Anterior cingulate cortex (tissue), 58 donors: ENCODE measurements at regions not wholly inside any gene's neighbourhood (a gene's known extent, or its start where the extent isn't known, plus 50 kb on each side); places are given as distances from the start of the nearest gene placed in this dataset.

ENCODE experiments used
- DNase-seq, 58 donors: peaks; one replicate each; lab custom pipeline; 2025; lab: John Stamatoyannopoulos, UW

DNA sequence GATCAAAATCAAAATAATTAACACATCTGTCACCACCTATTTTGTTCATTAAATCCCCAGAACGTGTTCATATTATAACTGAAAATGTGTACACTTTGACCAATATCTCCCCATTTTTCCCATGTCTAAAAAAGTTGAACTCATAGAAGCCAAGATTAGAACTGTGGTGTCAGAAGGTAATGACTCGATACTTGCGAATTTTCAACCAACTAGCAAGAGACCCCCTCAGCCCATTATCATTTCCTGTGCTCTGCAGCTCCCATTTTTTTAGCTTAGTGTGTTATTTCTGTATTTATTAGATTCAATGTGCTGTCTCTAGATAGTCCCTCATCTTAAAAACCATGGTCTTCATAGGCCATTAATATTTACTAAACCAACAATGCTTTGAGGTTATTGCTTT lies 248.7 kb upstream of the PIK3C3 start:
- DNase-seq: no peak

DNA sequence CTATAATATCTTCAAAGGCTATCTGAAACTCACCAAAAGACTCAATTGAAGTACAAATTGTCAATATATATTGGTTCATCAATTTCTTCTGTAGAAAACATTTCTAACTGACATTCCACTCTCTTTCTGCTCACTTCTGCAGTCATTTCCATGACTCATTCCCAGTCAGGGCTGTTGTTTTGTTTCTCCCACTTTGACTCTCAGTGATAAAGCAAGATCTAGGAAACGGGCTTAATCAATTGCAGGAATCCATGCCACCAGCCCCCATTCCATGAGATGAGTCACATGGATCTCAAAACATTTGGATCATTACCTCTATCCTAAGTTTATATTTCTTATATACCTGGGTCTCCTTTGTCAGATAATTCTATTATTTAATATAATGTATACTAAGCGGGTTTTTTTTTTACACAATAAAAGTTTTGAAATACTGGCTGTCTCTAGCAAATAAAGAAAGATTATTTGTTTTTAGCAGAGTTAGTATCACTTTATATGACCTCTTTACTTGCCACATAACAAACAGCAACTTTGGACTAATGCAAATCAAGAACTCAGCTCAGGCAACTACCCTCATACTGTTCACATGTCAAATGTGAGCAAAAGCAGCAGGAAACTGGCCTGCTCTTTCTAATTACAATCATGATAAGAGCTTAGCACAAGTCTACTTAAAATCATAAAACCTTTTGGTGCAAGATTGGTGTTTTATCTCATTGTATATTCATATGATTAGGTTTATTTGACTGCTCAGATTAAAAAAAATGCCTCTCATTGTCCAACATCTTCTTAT lies 251.1 kb upstream of the PIK3C3 start:
- DNase-seq: no peak

DNA sequence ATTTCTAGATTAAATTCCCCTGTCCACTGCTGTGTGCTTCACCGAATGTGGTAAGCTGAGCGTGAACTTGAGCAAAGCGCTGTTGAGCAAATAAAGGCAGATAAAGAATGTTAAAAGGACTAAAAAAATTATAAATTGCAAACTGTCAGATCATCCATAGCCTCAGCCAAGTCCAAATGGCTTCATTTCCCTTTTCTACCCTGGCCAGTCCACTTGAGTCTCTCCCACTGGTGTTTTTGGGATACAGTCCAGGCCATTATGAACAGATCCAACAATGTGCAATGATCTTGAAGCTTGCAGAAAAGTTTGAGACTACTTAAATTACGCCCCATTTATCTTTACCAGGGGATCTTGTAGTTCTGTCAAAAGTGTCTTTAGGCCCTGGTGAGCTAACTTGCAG lies 254.6 kb upstream of the PIK3C3 start:
- no peak for DNase-seq

DNA sequence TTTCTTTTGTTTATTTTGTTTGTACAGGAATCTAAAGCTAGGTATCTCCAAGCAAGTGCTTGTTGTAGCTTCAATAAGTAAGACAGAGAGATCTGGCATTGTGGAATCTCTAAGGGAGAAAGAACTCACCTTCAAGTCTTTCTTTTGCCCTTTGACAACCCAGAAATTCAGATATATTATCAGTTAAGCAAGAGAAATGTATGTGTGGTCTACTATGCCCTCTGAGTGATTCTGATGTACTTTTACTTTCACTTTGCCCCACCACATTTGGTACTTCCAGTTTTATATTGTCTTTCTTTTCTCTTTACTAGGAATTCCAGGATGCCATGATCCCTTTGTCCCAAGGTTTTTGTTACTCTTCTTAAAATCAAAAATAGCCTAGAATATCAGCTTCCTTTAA lies 259.6 kb upstream of the PIK3C3 start:
- no peak for DNase-seq

DNA sequence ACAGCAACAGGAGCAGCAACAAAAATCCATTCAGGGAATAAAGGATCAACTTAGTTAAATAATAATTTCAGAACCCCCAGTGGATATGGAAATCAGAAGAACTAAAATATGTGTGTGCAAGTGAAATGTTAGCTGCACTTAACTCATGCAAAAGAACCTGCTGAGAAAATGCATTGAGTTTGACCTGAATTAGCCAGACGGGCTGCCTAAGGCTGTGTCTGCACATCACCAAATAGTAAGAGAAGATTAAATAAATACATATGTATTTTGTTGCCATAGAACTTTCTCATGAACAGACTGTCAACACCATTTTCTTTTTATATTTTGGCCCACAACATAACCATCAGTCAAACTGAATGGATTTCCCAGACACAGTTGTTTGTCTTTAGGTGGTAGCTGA lies 262.0 kb upstream of the PIK3C3 start:
- no peak for DNase-seq

DNA sequence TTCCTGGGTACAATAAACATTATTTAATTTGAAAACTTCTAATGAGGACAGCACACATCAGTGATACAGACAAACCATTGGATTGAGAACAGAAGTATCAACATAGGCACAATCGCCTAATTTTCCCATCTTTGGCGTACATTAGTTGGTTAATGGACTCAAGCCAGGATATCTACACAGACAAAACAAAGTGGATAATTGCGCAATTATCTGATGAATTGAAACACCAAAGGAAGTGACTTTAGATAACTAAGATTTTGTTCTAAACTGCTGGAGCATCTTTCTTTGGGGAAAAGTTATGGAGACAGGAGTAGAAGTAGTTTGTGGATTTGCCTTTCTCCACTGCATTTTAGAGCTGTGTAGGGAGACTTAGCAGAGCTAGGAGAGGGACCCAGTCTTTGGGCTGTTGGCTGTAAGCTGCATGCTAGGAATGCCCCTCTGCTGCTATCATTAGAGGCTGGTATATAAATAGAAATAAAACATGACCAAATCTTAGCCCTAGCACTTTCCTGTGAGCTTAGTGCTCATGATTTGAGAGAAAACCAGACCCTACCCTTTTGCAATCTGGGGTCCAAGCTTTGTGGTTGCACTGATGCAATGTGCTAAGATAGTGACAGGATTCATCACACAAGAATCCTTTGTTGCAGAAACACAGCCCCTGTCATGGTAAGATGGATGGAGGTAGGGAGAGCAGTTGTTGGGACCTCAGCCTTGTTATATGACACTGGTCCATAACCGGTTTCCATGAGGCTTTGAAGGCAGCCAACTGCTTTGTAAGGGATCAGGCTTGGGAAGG lies 264.5 kb upstream of the PIK3C3 start:
- no peak for DNase-seq

DNA sequence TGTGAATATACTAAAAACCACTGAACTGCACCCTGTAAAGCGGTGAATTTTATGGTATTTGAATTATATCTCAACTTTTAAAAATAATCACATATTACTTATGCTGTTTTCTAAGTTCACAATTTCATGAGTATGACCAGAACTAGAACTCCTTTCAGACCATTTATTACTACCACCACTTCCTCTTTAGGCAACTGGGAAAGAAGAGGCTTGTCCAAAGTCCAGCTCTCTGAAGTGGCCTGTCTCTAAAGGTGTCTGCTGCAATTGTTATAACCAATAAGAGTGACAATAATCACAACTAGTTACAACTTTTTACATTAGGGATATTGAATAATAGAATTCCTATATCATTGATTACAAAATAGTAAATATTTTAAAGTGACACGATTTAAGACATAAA lies 267.9 kb upstream of the PIK3C3 start:
- DNase-seq: no peak

DNA sequence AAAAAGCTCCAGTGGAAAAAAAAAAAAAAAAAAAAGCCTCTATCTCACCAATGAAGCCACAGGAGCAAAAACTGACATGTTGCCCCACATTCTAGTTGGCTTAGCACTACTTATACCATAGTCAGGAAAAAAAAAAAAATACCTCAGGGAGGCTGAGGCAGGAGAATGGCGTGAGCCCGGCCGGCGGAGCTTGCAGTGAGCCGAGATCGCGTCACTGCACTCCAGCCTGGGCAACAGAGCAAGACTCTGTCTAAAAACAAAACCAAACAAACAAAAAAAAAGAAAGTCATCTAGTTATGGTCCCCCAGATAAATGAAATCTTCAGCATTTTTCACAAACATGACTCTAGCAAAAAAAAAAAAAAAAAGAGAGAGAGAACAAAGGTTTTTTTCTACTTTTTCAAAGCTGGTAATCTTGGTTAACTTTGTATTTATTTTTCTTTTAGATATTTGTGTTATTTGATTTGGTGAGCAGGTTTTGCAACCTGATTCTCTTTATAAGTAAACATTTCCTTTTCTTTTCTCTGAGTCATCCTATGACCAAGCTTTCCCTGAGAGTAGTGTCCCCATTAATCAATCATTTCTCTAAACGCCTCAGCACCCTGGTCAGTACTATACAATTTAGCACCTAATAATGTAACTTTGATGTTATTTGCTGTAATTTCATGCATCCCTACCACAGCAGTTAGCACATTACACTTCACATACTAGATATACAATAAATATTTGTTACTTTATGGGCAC lies 273.7 kb upstream of the PIK3C3 start:
- DNase-seq: no peak

DNA sequence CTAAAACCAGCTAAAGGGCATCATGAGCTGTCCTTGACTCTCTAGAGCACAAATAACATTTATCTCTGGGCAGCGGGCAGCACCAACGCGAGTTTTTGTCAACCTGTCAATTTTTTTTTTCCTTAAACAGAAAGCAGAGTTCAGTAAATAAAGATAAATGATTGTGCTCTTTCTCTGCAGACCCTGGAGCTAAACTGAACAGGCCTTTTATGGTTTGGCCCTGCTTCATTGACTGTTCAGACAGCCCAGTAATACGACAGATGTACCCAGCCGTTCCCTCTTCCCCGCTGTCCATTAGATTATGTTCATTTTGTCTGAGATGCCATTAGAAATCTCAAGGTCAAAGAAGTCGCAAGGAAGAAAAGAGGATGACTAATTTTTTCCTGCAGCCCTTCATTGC lies 280.5 kb upstream of the PIK3C3 start:
- no peak for DNase-seq

DNA sequence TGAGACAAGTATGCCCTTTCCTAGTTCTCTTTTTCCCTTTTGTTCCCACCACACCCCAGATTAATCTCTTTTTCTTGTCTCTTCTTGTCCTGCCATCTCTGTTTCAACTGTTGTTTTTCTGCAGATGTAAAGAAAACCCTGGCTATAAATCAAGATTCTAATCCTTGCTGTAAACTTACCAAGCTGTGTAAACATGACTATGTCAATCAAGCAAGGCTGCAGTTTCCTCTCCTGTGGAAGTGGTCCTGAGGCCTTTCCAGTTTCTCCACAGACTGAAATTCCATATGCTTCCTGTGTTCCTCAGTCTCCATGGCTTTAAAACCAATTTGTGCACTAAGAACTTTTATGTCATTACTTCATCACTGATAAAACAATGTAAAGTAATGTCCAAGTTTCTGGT lies 288.8 kb upstream of the PIK3C3 start:
- no peak for DNase-seq

DNA sequence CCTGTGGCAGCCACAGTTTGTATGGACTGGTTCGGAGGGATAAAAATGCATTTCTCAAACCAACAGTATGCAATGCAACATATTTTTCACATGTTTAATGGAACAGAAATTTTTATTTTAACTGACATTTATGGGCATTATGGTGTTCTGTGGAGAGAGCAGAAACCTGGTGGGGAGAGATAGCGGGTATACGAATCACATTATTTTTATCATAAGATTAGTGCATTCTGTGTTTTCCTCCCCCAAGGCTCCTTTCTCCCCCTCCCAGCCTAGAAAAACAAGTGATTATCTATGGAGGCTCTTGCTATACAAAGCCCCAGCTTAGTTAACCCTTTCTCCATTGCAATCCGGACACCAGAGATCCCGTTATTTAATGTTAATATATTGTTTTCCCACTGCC lies 289.8 kb upstream of the PIK3C3 start:
- DNase-seq: no peak

DNA sequence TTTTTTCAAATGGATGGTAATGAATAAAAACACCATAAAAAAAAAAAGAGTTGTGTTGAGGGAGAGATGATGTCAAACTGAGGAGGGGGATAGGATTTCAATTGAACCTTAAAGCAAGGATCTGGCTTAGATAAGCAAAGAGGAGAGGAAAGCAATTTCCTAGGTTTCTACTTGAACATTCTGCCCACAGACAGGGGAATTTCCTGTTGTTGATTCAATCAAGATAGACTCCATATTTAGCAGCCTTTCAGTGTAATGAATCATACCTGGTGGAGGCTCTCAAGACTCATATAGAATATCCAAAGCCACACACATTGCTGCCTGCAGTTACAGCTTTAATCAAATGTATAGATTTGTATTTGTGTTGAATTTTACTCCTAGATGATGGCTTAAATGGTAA lies 294.4 kb upstream of the PIK3C3 start:
- DNase-seq: no peak

DNA sequence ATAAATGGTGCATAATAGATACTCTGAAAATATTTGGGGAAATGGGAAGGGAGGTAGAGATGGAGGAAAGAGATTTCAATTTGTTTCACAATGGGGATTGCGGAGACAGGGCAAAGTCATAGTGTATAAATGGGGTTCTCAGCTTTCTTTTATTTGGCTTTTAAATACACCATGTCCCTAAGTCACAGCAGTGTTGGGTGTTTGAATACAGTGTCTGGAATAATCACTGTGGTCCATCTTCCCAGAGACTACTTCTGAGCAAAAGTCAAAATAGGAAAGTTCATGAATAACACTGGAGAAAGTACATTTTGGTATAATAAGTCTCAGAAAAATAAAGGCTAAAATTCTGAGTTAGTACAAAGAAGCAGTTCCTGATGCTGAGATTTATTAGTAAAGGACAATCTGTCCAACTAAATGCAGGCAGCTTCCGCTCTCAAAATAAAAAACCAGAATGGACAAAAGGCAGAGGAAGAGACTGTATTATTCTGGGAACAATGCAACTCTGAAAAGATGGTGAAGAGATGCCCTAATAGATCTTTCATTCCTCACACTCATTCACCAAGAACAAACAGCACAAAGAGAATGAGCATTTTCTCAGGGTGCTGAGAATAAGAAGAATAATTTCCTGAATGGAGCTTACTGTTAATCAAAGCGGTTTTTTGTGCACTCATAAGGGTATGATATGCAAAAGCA lies 295.4 kb upstream of the PIK3C3 start:
- DNase-seq: no peak

DNA sequence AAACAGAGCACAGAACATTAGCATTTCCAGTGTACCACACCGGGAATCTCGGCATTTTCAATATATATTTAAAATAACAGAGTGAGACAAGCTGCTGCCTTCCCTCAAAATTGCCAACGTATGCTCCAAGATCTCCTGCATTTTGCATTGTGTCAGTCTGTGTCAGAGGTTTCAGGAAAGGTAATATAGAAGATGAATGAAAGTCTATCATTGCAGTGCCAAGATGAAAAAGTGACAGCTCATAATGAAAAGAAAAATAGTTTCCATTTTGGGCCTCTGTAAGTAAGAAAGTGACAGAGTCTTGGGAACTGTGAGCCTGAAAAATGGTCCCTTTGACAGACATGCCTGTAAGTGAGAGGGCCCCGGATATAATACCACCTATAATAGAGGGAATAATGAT lies 297.8 kb upstream of the PIK3C3 start:
- DNase-seq: no peak

DNA sequence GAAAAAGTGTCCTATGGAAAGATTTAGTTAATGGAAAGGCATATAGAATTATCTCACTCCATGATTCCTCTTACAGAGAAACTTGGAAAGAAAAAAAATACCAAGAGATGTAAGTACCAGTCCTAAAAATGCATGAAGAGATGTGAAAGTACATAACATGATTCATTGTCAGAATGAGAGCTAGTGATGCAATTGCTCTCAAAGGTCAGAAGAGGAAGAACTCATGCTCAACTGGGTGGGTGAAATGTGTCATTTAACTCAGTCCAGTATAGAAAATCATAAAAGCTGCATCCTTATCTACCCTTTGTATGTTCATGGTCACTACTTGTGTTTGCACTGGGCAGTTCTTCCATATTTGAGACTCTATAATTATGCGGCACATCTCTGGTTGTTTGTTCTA lies 300.0 kb upstream of the PIK3C3 start:
- no peak for DNase-seq

DNA sequence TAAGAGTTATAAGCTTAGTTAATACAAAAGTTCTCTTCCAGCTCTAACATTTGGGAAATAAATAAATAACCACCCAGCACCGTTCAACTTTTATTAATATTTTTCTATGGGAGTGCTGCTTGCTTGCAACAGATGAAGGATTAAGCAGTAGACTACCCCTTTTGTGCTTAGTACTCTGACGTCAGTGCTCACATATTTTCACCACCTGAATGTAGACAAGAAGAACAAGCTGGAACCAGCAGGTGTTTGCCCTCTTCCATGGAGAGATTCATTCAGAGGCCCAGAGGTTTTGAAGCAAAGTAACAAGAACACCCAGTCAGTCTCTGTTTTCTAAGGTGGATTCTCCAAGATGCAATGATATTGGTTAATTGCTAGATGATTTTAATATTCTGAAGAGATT lies 307.1 kb upstream of the PIK3C3 start:
- no peak for DNase-seq

DNA sequence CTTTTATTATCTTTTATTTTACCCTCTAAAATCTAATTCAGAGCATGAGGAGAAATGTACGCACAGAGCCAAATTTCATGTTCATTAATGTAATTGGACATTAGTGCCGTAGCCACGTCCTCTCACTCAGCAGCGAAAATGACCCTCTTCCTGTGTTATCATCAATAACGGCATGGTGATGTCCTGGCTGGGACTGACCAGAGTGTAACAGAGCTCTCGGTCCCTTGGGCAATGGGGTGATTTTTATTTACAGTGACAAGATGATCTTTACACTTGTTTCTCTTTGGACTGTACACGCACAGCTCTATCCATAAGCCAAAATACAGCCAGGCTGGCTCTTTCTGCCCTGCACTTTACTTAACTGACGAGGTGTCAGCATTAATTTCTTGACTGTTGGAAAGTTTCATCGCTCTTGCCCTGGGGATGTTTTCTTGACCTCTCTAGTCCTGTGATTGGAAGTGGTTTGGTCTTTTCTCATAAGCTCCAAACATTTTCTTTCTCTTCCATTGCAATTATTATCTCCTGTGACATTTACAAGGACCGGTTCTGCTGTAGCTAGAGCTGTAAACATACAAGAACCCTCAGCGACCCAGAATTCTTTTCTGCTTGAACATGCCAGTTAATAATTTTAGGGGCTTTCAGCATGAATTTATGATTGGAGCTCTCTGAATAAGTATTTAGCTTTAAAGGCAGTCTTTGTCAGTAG lies 308.0 kb upstream of the PIK3C3 start:
- no peak for DNase-seq

DNA sequence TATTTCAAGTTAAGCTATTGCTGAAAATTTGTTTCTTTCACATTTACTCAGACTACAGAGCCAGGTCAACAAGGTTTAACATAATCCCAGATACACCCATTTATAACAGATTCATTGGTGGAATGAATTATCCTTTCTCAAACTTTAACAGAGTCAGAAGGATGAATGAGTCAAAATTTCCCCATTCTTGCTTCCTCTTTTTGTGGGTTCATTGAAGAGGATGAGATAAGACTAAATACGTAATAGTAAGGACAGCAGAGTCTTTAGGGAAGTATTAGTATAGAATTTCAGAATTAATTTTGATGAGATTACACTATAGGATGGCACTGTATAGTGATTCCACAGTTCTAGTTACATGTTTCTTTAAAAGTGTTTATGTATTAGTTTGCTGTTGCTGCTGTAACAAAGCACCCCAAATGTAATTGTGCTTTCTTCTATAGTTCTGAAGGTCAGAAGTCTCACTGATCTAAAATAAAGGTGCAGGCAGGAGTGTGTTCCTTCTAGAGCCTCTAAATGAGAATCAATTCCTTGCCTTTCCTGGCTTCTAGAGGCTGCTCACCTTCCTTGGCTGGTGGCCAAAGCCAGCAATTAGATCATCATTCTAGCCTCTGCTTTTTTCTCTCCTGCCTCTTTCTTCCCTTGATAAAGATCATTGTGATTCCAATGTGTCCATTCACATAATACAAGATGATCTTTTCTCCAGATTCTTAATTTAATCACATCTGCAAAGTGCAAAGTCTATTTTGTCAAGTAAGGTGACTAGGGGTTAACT lies 309.3 kb upstream of the PIK3C3 start:
- DNase-seq: no peak

DNA sequence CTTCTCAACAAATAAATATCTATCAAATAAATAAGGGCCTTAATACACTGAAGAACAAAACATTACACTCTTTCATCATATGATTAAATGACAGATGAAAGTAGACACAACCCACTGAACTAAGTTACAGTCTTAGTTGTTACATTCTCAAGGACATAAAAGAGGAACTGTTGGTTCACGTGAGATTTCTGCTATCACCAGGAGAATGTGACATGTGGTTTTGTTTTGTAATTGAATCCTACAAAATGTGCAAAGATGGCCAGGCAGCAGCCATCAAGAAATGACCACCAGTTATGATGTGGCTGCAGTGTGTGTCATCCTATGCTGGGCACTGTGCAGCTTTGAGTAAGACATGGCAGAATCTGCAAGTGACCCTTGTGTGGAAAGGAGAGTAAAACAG lies 310.6 kb upstream of the PIK3C3 start:
- no peak for DNase-seq
